ENCODE measurements at regions not wholly inside any gene's neighbourhood (a gene's known extent, or its start where the extent isn't known, plus 50 kb on each side); places are given as distances from the start of the nearest gene placed in this dataset.

- Histone ChIP-seq H3K36me3 (ENCODE audit: insufficient read depth, low read length) (no peaks in the 10 kb centered on the region), H3F3A (ENCODE audit: insufficient read depth, low read length, poor library complexity, severe bottlenecking) (no peaks in the 10 kb centered on the region), H3K79me2 (replicated peaks; ENCODE audit: insufficient read depth, low read length) (no peaks in the 10 kb centered on the region), H3K9me3 (ENCODE audit: low read length) (no peaks in the 10 kb centered on the region), H3K27me3 (ENCODE audit: insufficient read depth, low read depth, low read length) (no peaks in the 10 kb centered on the region), H2AFZ (ENCODE audit: low read depth, low read length) (no peak overlapping the region), H3K9me2 (ENCODE audit: insufficient read depth, low read length) (no peaks in the 10 kb centered on the region), H3K4me2 (ENCODE audit: low read length) (no peak overlapping the region), H3K9ac (ENCODE audit: low read length) (no peak overlapping the region), H4K20me1 (ENCODE audit: insufficient read depth) (no peaks in the 10 kb centered on the region), H3K27ac (ENCODE audit: low read length) (no peak overlapping the region), H3K4me3 (ENCODE audit: low read length) (no peak overlapping the region)
- TF ChIP-seq RAD21 (conservative IDR thresholded peaks at IDR 0.05) (no peak), POLR2AphosphoS5 (IDR thresholded peaks at IDR 0.05) (no peak), EP300 (conservative IDR thresholded peaks at IDR 0.05; ENCODE audit: poor library complexity, severe bottlenecking) (no peak), MXI1 (conservative IDR thresholded peaks at IDR 0.05; ENCODE audit: poor library complexity, severe bottlenecking) (no peak), CTCF (IDR thresholded peaks at IDR 0.05; ENCODE audit: poor library complexity, severe bottlenecking) (no peak), REST (IDR thresholded peaks at IDR 0.05; ENCODE audit: borderline replicate concordance) (no peak), SMC3 (conservative IDR thresholded peaks at IDR 0.05; ENCODE audit: poor library complexity) (no peak), EZH2 (IDR thresholded peaks at IDR 0.05; ENCODE audit: borderline replicate concordance, insufficient read depth, low read length, poor library complexity, severe bottlenecking) (no peak), TAF1 (IDR thresholded peaks at IDR 0.05; ENCODE audit: low read depth) (no peak)
Observed at GRCh38 chr5:74152136-74152535, 488.4 kb downstream of the ENC1 start.

- no peak overlapping the region for H3K4me3 ChIP-seq (ENCODE audit: low read length)
Observed at GRCh38 chr5:74149395-74149794, 491.1 kb downstream of the ENC1 start.

More at GRCh38 chr5:74149395-74149794, 491.1 kb downstream of the ENC1 start:
- Histone ChIP-seq H3K36me3 (ENCODE audit: insufficient read depth, low read length) (no peaks in the 10 kb centered on the region), H3K9me2 (ENCODE audit: insufficient read depth, low read length) (no peaks in the 10 kb centered on the region), H3K79me2 (replicated peaks; ENCODE audit: insufficient read depth, low read length) (no peaks in the 10 kb centered on the region), H3K4me2 (ENCODE audit: low read length) (no peak overlapping the region), H3F3A (ENCODE audit: insufficient read depth, low read length, poor library complexity, severe bottlenecking) (no peaks in the 10 kb centered on the region), H3K27ac (ENCODE audit: low read length) (no peak overlapping the region), H4K20me1 (ENCODE audit: insufficient read depth) (no peaks in the 10 kb centered on the region), H2AFZ (ENCODE audit: low read depth, low read length) (no peak overlapping the region), H3K27me3 (ENCODE audit: insufficient read depth, low read depth, low read length) (no peaks in the 10 kb centered on the region), H3K9ac (ENCODE audit: low read length) (no peak overlapping the region), H3K9me3 (ENCODE audit: low read length) (no peaks in the 10 kb centered on the region)
- no peak for TF ChIP-seq EZH2 (IDR thresholded peaks at IDR 0.05; ENCODE audit: borderline replicate concordance, insufficient read depth, low read length, poor library complexity, severe bottlenecking)
- TF ChIP-seq RAD21 (conservative IDR thresholded peaks at IDR 0.05) = no peak
- no peak for TF ChIP-seq POLR2AphosphoS5 (IDR thresholded peaks at IDR 0.05)
- no peak for TF ChIP-seq REST (IDR thresholded peaks at IDR 0.05; ENCODE audit: borderline replicate concordance)
- no peak for TF ChIP-seq MXI1 (conservative IDR thresholded peaks at IDR 0.05; ENCODE audit: poor library complexity, severe bottlenecking)
- TF ChIP-seq EP300 (conservative IDR thresholded peaks at IDR 0.05; ENCODE audit: poor library complexity, severe bottlenecking) = no peak
- no peak for TF ChIP-seq SMC3 (conservative IDR thresholded peaks at IDR 0.05; ENCODE audit: poor library complexity)
